PC-9 (cell line): ENCODE measurements at regions not wholly inside any gene's neighbourhood (a gene's known extent, or its start where the extent isn't known, plus 50 kb on each side); places are given as distances from the start of the nearest gene placed in this dataset.
A peak's percentile ranks its signal among the peaks of the same experiment; 100 is the strongest.

Experiments
- BruUV-seq: library from RNA; stranded (reverse); fragments of 400-500 nt; replicated peaks from 2 replicates; lab custom pipeline; 2021; lab: Mats Ljungman, UMichigan
- CTCF ChIA-PET: fragments of 300-600 bp; sonication (Branson Sonifier 250); formaldehyde crosslinking; loops from one replicate; lab custom pipeline; 2022; ENCODE audit warnings: antibody characterized with exemption; lab: Charles Lee
- POLR2A ChIA-PET: fragments of 300-600 bp; sonication (Branson Sonifier 250); formaldehyde crosslinking; loops from one replicate; lab custom pipeline; 2022; ENCODE audit warnings: antibody characterized with exemption; ENCODE audit not compliant: unreplicated experiment; lab: Charles Lee
- DNase-seq, 2 experiments: peaks; one replicate each; pipeline versions ENCODE4 v3.0.0 to v3.0.0-alpha.2; 2015 to 2022; ENCODE audit warnings: mixed read lengths in 1 of 2
- H2AFZ ChIP-seq: fragments of 200-600 bp; sonication (generic); 2 replicates; pipeline ENCODE4 v1.8.1; 2017; ENCODE audit warnings: antibody characterized with exemption
- H3F3A ChIP-seq: fragments of 200-600 bp; sonication (generic); 2 replicates; pipeline ENCODE4 v1.8.1; 2017; ENCODE audit warnings: antibody characterized with exemption, mild to moderate bottlenecking, low read depth; ENCODE audit not compliant: insufficient read depth
- H3K27ac ChIP-seq: fragments of 200-600 bp; sonication (generic); 2 replicates; pipeline ENCODE4 v1.6.1; 2016; ENCODE audit warnings: mixed run types
- H3K27me3 ChIP-seq: fragments of 200-600 bp; sonication (generic); 2 replicates; pipeline ENCODE4 v1.6.1; 2016; ENCODE audit warnings: low read depth, mixed run types; ENCODE audit not compliant: insufficient read depth
- H3K36me3 ChIP-seq: fragments of 200-600 bp; sonication (generic); 2 replicates; pipeline ENCODE4 v1.6.1; 2016; ENCODE audit warnings: low read depth, mixed run types
- H3K4me1 ChIP-seq: fragments of 200-600 bp; sonication (generic); replicated peaks from 2 replicates; pipeline ENCODE4 v1.6.1; 2016; ENCODE audit warnings: mixed run types; ENCODE audit not compliant: insufficient read depth
- H3K4me2 ChIP-seq: fragments of 200-600 bp; sonication (generic); 2 replicates; pipeline ENCODE4 v1.6.1; 2017; ENCODE audit warnings: mixed run types
- H3K4me3 ChIP-seq: fragments of 200-600 bp; sonication (generic); 2 replicates; pipeline ENCODE4 v1.6.1; 2016; ENCODE audit warnings: mixed run types
- H3K79me2 ChIP-seq: fragments of 200-600 bp; sonication (generic); 2 replicates; pipeline ENCODE4 v1.6.1; 2017; ENCODE audit warnings: low read depth, mixed run types
- H3K9me2 ChIP-seq: fragments of 200-600 bp; sonication (generic); 2 replicates; pipeline ENCODE4 v1.8.1; 2017; ENCODE audit warnings: mild to moderate bottlenecking; ENCODE audit not compliant: insufficient read depth
- H3K9me3 ChIP-seq: fragments of 200-600 bp; sonication (generic); 2 replicates; pipeline ENCODE4 v1.8.1; 2016; ENCODE audit warnings: low read depth; ENCODE audit not compliant: insufficient read depth
- H4K20me1 ChIP-seq: fragments of 200-600 bp; sonication (generic); 2 replicates; pipeline ENCODE4 v1.8.1; 2017; ENCODE audit not compliant: insufficient read depth
- EZH2 ChIP-seq: fragments of 200-600 bp; sonication (generic); IDR thresholded peaks from 2 replicates; pipeline ENCODE4 v1.8.0; 2017; ENCODE audit warnings: antibody characterized with exemption, low read depth
- intact Hi-C: fragments of 100-400 bp; cut with micrococcal nuclease; formaldehyde crosslinking; loops from one replicate; pipeline ENCODE4 v1.10.0; 2022; ENCODE audit not compliant: unreplicated experiment
- TF ChIP-seq, protein P1 (sequence below): fragments of 200-600 bp; sonication (generic); conservative IDR thresholded peaks from 2 replicates; pipeline ENCODE4 v1.6.1; 2017; ENCODE audit warnings: mixed run types, antibody characterized with exemption, mild to moderate bottlenecking, moderate library complexity

DNA sequence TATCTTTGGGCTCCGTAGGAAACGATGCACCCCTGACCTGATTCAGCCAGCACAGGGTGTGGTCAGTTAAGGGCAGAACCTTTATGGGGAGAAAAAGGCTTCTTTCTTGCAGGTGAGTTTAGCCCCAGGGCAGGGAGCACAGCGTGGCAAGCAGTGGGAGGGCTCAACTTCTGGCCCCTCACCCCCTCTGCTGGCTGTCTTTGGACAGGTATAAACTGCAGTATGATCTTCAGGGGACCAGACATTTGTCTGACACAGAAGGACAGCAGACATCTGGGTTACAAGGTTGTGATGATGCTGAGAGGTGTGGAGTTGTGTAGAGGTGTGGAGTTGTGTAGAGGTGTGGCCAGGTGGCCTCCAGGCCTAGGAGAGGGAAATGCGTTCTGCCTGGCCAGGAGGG lies 324.0 kb upstream of the PLET1 start:
- H3K9me2 ChIP-seq: no peaks in the 10 kb centered on the region
- intact Hi-C loops: loop anchor here (1.0 to 10.0 kb wide), 3 partner anchors 294 to 528 kb away; partner anchors contain the start of gene PTS
- H3K4me3 ChIP-seq: no peak overlapping the region
- no peak overlapping the region for H3K27ac ChIP-seq
- no TSS peak for BruUV-seq
- H4K20me1 ChIP-seq: no peaks in the 10 kb centered on the region
- ChIA-PET POLR2A (no interaction called here), CTCF (no interaction called here)
- H3K4me1 ChIP-seq: peaks cover 5% of the 10 kb centered on the region; the same call in 1 of the 2 replicates
- no peaks in the 10 kb centered on the region for H3K79me2 ChIP-seq
- no peaks in the 10 kb centered on the region for H3K27me3 ChIP-seq
- TF ChIP-seq, protein P1, sequence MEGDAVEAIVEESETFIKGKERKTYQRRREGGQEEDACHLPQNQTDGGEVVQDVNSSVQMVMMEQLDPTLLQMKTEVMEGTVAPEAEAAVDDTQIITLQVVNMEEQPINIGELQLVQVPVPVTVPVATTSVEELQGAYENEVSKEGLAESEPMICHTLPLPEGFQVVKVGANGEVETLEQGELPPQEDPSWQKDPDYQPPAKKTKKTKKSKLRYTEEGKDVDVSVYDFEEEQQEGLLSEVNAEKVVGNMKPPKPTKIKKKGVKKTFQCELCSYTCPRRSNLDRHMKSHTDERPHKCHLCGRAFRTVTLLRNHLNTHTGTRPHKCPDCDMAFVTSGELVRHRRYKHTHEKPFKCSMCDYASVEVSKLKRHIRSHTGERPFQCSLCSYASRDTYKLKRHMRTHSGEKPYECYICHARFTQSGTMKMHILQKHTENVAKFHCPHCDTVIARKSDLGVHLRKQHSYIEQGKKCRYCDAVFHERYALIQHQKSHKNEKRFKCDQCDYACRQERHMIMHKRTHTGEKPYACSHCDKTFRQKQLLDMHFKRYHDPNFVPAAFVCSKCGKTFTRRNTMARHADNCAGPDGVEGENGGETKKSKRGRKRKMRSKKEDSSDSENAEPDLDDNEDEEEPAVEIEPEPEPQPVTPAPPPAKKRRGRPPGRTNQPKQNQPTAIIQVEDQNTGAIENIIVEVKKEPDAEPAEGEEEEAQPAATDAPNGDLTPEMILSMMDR: peak; percentile 64
- TF ChIP-seq EZH2: no peak
- peak in 1 of 2 experiments; percentile 27 for DNase-seq
- H3K9me3 ChIP-seq: 0 out of 2 replicates have a peak, but pooled peaks cover under 1% of the 10 kb centered on the region
- no peak overlapping the region for H3K4me2 ChIP-seq
- no peaks in the 10 kb centered on the region for H3K36me3 ChIP-seq
- H2AFZ ChIP-seq: no peak overlapping the region
- no peaks in the 10 kb centered on the region for H3F3A ChIP-seq

DNA sequence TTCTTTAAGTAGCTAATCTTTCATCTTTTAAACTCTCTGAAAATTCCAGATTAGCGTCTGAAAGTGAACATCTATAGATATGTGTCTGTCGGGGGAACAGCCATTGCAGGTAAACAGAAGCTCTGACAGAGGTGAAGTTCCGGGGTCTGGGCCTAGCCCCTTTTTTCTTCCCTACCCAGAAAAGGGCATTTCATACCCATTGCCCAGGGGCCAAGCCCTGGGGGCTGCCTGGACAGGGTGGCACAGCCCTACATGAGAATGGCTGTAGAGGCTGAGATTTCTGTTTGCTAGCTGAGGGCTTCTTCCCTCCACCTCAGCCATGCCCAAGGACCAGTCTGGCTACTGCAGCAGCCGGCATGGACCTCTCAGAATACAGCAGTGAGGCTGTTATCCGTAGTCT lies 327.0 kb upstream of the PLET1 start:
- Histone ChIP-seq H3K4me3 (no peak overlapping the region), H4K20me1 (no peaks in the 10 kb centered on the region), H3K27me3 (no peaks in the 10 kb centered on the region), H2AFZ (no peak overlapping the region), H3K79me2 (no peaks in the 10 kb centered on the region), H3K4me2 (no peak overlapping the region), H3K9me3 (no peaks in the 10 kb centered on the region), H3K9me2 (no peaks in the 10 kb centered on the region), H3K27ac (no peak overlapping the region), H3K4me1 (peaks cover 5% of the 10 kb centered on the region; the same call in 1 of the 2 replicates), H3F3A (no peaks in the 10 kb centered on the region), H3K36me3 (no peaks in the 10 kb centered on the region)
- no TSS peak for BruUV-seq
- POLR2A ChIA-PET: no interaction called here
- TF ChIP-seq, protein P1: no peak
- no peak for DNase-seq
- CTCF ChIA-PET: interaction anchor here (0.6 to 1.5 kb wide), 5 partner anchors 45 to 702 kb away, joined by 3 to 11 read pairs (median 4); no protein-coding TSS in a partner anchor
- intact Hi-C loops: loop anchor here (1.0 to 10.0 kb wide), 5 partner anchors 207 to 702 kb away; partner anchors contain the start of gene PTS

- no peaks in the 10 kb centered on the region for H3K79me2 ChIP-seq
- H3K9me3 ChIP-seq: no peaks in the 10 kb centered on the region
- ChIA-PET CTCF (interaction anchor here (0.6 to 1.5 kb wide), 9 partner anchors 44 to 945 kb away, joined by 3 to 11 read pairs (median 4); no protein-coding TSS in a partner anchor), POLR2A (no interaction called here)
- no peak overlapping the region for H3K27ac ChIP-seq
- H3K4me1 ChIP-seq: peaks cover 5% of the 10 kb centered on the region; the same call in 1 of the 2 replicates
- no peak overlapping the region for H2AFZ ChIP-seq
- H4K20me1 ChIP-seq: no peaks in the 10 kb centered on the region
- no TSS peak for BruUV-seq
- H3K27me3 ChIP-seq: no peaks in the 10 kb centered on the region
- intact Hi-C loops: loop anchor here (1.0 to 10.0 kb wide), 5 partner anchors 207 to 701 kb away; partner anchors contain the start of gene PTS
- H3K4me2 ChIP-seq: peak overlapping the region; percentile 31; the same call in 1 of the 2 replicates
- no peak for TF ChIP-seq EZH2
- TF ChIP-seq, protein P1: peak; percentile 91
- DNase-seq: peak; percentile 20 to 76
- H3K9me2 ChIP-seq: no peaks in the 10 kb centered on the region
- H3F3A ChIP-seq: no peaks in the 10 kb centered on the region
- no peaks in the 10 kb centered on the region for H3K36me3 ChIP-seq
- no peak overlapping the region for H3K4me3 ChIP-seq
These were observed 327.6 kb upstream of the PLET1 start for GRCh38 chr11:112588252-112588694.
